ENCODE measurements at regions not wholly inside any gene's neighbourhood (a gene's known extent, or its start where the extent isn't known, plus 50 kb on each side); places are given as distances from the start of the nearest gene placed in this dataset.

GRCh38 chr2:126475031-126475430, 180.9 kb upstream of the GYPC start:
- DNase-seq (ENCODE audit: low read depth, low spot score), result no peak

DNA sequence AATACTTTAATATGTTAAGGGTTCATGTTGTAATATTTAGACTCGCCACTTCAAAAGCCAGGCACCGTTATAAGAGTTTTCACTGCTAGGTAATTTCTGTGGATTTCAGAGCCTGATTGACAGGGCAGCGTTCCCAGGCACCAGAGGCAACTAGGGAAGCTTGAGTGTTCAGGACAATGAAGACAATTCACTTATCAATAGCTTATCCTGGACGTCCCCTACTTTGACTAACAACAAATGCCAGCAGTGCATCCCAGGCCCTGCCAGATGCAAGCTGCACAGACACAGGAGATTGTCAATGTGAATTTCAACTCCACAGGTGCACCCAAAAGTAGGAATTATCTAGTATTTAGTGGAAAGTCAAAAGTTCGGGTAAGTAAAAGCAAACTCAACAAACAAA, 179.3 kb upstream of the GYPC start:
- DNase-seq (ENCODE audit: low read depth, low spot score), result no peak

- DNase-seq (ENCODE audit: low read depth, low spot score), result no peak
Measured at GRCh38 chr2:126480033-126480432, 175.9 kb upstream of the GYPC start.

DNA sequence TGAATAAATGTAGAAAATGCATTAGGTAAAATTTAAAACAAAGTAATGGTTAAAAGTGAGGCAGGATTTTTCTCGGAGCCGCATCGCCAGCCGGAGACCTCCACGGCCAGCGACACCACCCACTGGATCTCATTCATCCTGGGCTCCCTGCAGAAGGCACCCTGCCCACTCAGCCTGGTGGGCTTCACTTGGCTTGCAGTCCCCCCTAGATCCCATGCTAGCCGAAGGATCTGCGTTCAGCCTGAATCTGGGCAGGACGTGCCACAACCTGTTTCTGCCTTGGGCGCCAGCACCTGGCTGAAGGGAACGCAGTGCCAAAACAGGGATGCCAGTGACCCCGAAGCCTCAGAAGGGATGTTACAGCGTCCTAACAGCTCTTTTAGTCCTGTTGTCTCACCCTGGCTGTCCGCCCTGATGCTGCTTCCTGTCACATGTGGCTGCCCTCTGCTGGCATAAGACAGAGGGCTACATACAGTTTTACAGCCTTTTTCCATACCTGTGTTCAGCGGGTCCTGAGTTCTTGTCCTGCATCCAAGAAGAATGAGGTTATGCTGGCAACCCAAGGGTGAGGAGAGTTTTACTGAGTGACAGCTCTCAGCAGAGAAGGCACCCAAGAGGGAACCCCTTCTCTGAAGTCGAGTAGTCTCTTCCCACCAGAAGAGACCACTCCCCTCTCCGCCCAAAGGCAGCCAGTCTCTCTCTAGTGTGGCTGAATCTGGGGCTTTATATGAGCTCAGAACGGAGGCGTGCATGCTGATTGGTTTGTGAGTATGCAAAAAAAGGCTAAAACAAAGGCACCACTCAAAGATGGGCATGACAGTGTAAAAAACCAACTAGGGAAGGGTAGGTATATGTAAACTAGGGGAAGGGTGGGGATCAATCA, 173.1 kb upstream of the GYPC start:
- no peak for DNase-seq (ENCODE audit: low read depth, low spot score)

DNA sequence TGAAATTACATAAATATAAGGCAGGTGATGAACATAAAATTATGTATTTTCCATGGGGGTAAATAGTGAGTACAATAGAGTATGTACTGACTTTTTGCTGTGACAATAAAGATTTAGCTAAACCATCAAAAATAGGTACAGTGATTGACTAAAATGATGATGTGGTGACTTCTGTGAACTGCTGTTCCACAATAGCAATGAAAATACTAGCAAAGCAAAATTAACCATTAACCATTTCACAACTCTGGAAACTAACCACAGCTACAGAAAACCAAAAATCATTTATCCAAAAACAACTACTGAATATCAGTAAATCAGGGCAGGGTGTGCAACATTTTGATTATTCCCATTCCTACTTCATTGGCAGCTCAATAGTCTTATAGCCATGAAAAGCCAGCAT, 161.4 kb upstream of the GYPC start:
- DNase-seq (ENCODE audit: low read depth, low spot score), result no peak

DNA sequence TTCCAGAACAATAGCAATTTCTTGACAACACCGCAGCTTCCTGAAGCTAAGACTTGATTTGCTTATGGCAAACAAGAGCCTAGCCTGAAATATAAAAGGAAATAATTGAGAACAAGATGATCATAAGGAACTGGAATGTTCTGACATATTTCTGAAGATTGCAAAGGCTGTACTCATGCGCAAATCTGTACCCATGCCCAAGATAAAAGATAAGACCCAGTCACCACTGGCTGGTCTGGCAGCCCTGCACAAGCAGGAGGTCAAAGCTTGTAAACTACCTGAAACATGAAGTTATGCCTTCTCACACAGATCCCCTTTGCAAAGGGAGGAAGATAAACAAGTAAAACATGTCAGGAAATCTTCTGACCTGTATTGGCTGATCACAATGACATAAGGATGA, 160.8 kb upstream of the GYPC start:
- DNase-seq (ENCODE audit: low read depth, low spot score), result no peak

GRCh38 chr2:126496493-126496892, 159.5 kb upstream of the GYPC start:
- DNase-seq (ENCODE audit: low read depth, low spot score), result no peak

DNA sequence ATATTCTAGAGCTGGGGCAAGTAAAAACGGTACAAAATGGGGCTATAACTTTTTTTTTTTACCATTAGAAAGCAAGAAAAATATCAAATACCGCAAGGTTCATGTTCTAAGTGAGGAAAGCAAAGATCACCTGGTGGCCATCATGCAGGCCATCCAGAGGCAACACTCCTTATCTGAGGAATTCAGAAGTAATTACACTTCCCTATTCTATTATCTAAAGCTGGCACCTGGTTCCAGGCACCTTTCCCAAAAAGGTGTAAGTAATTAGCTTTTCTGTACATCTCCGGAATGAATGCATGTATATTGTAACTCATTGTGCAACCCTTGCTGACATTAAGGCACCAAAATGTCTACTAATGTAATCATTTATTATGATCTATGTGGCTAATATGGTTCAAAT, 152.5 kb upstream of the GYPC start:
- no peak for DNase-seq (ENCODE audit: low read depth, low spot score)

DNA sequence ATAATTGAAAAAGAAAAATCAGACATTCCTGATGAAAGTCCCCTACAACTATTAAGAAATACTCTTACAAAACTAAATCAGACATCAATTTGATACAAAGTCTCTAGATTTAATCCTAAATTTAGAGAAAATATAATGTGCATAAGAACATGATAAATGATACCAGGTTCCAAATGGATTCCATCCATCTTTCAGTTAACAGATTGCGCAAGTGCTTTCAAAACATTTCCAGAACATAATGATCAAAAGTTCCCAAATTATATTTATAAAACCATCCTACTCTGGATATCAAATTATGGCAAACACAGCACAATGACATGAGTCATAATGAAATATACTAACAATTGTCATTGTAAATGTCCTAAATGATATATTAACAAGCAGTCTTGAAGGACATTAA, 151.0 kb upstream of the GYPC start:
- DNase-seq (ENCODE audit: low read depth, low spot score), result no peak

DNA sequence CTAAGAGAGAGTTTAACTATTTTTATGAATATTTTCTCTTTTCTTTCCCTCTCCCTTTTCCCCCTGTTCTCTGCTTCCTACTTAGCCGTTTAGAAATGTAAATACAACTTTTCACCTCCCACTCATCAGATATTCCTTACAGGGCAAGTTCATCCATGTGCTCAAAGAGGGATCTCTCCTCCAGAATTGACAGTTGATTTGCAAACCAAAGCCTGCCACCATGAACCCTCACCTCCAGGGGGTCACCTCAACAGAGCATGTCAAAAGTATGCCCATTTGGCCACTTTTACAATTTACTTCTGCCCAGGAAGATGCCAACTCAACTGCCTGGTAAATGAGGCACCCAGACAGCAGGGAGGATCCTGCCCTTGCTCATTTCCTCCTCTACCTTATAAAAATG, 149.2 kb upstream of the GYPC start:
- no peak for DNase-seq (ENCODE audit: low read depth, low spot score)

DNA sequence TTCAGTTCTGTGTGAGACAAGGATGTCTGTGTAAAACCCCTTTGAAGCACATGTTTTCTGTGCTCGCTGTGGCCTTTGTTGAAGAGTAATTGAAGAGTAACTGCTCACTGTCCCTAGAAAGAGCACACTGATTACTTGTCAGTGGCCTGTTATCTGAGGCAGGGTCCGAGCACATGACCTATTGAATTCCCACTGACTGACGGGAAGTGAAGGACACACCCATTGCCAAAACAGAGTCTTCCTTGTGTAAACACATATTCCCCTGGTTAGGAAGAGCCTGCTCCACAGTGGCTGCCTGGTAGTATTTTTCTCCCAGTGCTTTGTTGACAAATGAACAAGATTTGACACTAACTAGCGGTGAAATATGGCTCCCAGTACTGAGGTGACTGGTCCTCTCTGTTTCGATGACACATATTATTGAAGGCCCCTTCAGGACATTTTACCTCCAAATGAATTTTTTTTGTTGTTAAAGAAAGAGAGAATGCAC, 148.5 kb upstream of the GYPC start:
- DNase-seq (ENCODE audit: low read depth, low spot score), result no peak

- DNase-seq (ENCODE audit: low read depth, low spot score), result no peak
Measured at GRCh38 chr2:126510356-126510755, 145.6 kb upstream of the GYPC start.

GRCh38 chr2:126510960-126511359, 145.0 kb upstream of the GYPC start:
- no peak for DNase-seq (ENCODE audit: low read depth, low spot score)

DNA sequence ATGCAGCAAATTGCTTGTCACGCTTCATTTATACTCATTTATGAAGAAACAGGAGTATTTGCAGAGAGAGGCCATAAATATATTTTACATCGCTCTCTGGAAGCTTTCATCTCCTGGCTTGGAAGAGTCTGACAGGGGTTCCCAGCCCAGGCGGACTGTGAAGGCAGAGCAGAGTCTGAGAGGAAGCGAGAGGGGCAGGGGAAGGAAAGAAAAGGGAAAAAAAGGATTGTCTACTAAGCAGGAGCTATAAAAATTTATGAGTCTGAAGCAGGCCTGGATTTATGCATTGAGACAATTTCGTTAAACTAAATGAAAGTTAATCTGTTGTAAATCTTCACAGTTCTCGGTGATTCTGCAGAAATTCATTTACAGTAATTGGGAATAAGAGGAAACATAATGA, 143.9 kb upstream of the GYPC start:
- no peak for DNase-seq (ENCODE audit: low read depth, low spot score)

DNA sequence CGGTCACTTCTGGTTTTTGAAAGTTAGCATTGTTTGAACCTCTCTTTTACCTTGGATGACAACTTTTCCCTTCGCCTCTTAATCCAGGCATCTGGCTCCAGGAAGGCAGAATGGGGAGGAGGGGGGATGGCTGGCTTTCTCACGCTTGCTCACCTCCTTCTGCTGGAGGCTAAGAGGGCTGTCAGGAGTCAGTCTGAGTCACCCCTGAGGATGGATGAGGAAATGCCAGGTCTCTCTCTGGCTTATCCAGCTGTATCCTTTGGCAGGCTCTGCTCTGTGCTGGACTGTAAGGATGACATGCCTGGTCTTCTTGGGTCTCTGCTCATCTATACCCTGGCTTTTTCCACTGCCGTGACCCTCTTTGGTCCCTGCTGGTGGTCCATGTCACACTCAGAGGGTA, 142.9 kb upstream of the GYPC start:
- no peak for DNase-seq (ENCODE audit: low read depth, low spot score)

DNA sequence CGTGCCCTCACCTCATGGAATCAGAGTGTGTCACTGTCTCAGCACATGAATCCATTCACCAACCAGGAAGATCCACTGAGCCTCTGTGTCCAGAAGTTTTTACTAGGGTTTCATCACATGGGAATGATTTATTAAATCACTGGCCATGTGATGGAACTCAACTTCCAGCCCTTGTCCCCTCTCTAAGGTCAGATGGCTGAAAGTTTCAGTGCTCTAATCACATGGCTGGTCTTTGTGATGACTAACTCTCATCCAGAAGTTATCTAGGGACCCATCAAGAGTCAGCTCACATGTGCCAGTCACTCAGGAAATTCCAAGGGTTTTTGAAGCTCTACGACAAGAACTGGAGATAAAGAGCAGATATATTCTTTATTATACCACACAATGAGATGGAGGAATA, 140.5 kb upstream of the GYPC start:
- DNase-seq (ENCODE audit: low read depth, low spot score), result no peak

DNA sequence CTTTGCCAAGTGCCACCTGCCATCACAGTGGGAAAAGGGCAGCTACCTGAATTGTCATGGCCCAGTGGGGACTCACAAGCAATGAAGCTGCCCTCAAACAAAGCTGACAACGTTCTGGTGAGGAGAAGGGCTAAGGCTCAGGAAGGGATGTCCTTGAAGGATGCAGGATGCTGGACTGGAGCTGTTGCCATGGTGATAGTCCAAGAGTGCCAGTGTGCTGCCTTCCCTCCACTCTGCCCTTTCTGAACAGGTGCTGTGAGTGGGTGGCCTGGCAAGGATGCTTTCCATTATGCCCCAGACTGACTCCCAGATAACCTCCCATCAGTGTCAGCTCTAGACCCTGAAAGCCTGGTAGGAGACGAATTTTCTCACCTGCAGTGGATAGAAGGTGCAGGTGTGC, 137.8 kb upstream of the GYPC start:
- no peak for DNase-seq (ENCODE audit: low read depth, low spot score)

DNA sequence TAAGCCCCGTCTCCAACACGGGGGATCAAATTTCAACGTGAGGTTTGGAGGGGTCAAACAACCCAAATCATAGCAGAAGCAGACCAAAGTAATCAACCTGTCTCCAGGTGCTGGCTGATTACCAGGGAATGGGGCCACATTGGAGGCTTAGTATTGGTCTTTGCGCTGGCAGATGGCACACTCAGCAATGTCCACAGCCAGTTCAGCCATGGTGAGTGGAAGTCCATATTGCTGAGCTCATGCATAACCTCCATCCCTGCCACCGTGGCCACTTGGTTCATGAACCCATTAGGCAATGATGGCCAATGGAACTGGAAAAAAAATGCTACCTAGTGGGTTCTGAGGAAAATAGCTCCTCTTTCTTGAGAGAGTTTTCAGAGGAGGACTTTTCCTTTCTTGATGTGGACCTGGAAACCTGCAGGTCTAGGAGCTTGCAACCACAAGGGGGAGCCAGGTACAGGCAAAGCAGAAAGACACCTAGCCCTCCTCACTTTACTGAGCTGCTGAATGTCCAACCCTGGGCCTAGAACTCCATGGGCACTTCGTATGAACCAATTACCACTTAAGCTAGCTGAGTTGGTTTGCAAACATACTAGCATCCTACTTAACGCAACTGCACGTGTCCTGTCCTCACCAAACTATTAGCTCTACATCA, 128.0 kb upstream of the GYPC start:
- DNase-seq (ENCODE audit: low read depth, low spot score), result peak; percentile 45

DNA sequence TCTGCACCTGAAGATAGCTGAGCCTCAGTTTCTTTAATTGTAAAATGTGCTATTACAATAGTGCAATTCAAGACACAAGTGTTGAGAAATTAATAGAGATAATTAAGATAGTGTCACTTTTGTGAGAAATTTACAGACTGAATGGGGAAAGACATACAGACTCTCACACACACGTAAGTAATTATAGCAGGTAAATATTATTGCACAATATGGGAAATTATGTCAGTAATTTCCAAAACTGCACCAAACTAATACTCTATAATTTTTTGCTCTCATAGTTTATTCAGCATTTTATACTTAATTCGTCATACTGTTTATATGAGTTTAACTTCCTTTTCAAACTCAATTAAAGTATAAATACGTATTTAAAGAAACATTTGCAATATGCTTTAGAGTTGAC, 124.9 kb upstream of the GYPC start:
- DNase-seq (ENCODE audit: low read depth, low spot score), result no peak

- no peak for DNase-seq (ENCODE audit: low read depth, low spot score)
Measured at GRCh38 chr2:126534478-126534877, 121.5 kb upstream of the GYPC start.

- no peak for DNase-seq (ENCODE audit: low read depth, low spot score)
Measured at GRCh38 chr2:126535408-126535807, 120.5 kb upstream of the GYPC start.

- no peak for DNase-seq (ENCODE audit: low read depth, low spot score)
Measured at GRCh38 chr2:126536605-126537200, 119.3 kb upstream of the GYPC start.

DNA sequence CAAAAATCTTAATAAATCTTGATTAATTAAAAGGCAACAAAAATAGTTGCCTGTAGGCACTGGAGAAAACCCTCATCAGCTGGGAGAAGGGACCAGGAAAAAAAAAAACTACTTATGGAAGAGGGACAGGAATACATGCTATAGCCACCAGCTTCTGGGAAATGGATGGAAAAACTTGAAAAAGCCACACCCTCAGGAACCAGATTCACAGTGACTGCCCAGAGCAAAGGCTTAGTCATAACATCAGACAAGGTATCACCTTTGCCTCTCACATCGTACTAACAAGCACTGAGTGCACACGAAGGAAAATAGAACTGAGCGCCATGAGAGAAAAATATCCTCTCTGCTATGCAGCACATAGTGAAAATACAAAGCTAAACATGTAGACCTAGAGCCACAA, 116.9 kb upstream of the GYPC start:
- no peak for DNase-seq (ENCODE audit: low read depth, low spot score)
